Ovary (tissue), 7 donors: ENCODE measurements at regions not wholly inside any gene's neighbourhood (a gene's known extent, or its start where the extent isn't known, plus 50 kb on each side); places are given as distances from the start of the nearest gene placed in this dataset.
A peak's percentile ranks its signal among the peaks of the same experiment; 100 is the strongest.

Experiments
- DNase-seq, 5 donors: peaks; one replicate each; pipeline ENCODE4 v3.0.0-alpha.2; 2019 to 2020
- H3K27ac ChIP-seq, 2 donors: fragments of 200-600 bp; one replicate each; pipeline versions ENCODE4 v1.5.1 to v1.8.0; 2019 to 2022
- H3K27me3 ChIP-seq: fragments of 200-600 bp; one replicate; pipeline ENCODE4 v1.8.0; 2022
- H3K36me3 ChIP-seq: fragments of 200-600 bp; sonication (generic); one replicate; pipeline ENCODE4 v1.5.1; 2019
- H3K4me1 ChIP-seq: one replicate; pipeline ENCODE4 v1.8.1; 2013; ENCODE audit warnings: mild to moderate bottlenecking, moderate library complexity; ENCODE audit not compliant: insufficient read depth
- H3K4me3 ChIP-seq: fragments of 200-600 bp; sonication (generic); one replicate; pipeline ENCODE4 v1.5.1; 2017
- H3K9me3 ChIP-seq, 2 donors: fragments of 200-600 bp in 1 of 2; sonication (generic) in 1 of 2; one replicate each; pipeline versions ENCODE4 v1.5.1 to v1.8.1; 2013 to 2019; ENCODE audit warnings: mild to moderate bottlenecking in 1 of 2, moderate library complexity in 1 of 2
- CTCF ChIP-seq, 3 donors: fragments of 450-650 bp in 2 of 3; fragments of 200-600 bp in 1 of 3; IDR thresholded peaks; one replicate each; pipeline versions ENCODE4 v1.5.1 to v1.8.0; 2016 to 2022; ENCODE audit warnings: antibody characterized with exemption in 3 of 3, mild to moderate bottlenecking in 1 of 3
- EP300 ChIP-seq: sonication (generic); formaldehyde crosslinking; IDR thresholded peaks from one replicate; pipeline ENCODE4 v1.6.1; 2017; ENCODE audit warnings: antibody characterized with exemption
- POLR2A ChIP-seq: fragments of 450-650 bp; IDR thresholded peaks from one replicate; pipeline ENCODE4 v1.6.1; 2017; ENCODE audit warnings: antibody characterized with exemption, mild to moderate bottlenecking, moderate library complexity
- WGBS, 3 donors: extraction: QIAGEN DNeasy Blood & Tissue Kit in 1 of 3; methylation state at CpG; one replicate each; pipeline versions ENCODE4 v1.1.5 to v1.1.7; 2013 to 2017; 5-methylcytosine and 5-hydroxymethylcytosine counted together
- intact Hi-C, 4 donors: fragments of 100-400 bp; cut with DNase I; formaldehyde crosslinking; loops; one replicate each; pipeline versions ENCODE4 v1.11.0 to v1.15.1; 2022 to 2023
- donor health status: DM: no; HTN: no; CAD: no; lungs with moderate emphysema.
- donor health status: DM: no; HTN: no; CAD: no.
- donor health status: Bipolar disorder and iron deficiency.
- donor health status: DM: no; HTN: no; CAD: no.
- donor health status: DM: yes; HTN: yes; CAD: no.

- DNase-seq, result no peak
Measured at GRCh38 chr3:38964646-38965045, 87.1 kb downstream of the SCN11A start.

GRCh38 chr3:38964204-38964603, 87.5 kb downstream of the SCN11A start:
- no peaks in the 10 kb centered on the region for H3K27me3 ChIP-seq
- no peak for DNase-seq
- no peaks in the 10 kb centered on the region for H3K9me3 ChIP-seq
- H3K4me3 ChIP-seq, result no peak overlapping the region
- TF ChIP-seq POLR2A (no peak), EP300 (no peak), CTCF (IDR thresholded peaks at IDR 0.05) (no peak)
- H3K36me3 ChIP-seq, result no peaks in the 10 kb centered on the region
- intact Hi-C loops, result no loop called here
- H3K27ac ChIP-seq, result no peak overlapping the region
- 84 to 94% (median 86%) methylated on average over 5 of the region's 5 CpGs for WGBS, 3 donors
- no peaks in the 10 kb centered on the region for H3K4me1 ChIP-seq

More at GRCh38 chr3:38964646-38965045, 87.1 kb downstream of the SCN11A start:
- H3K27ac ChIP-seq, result no peak overlapping the region
- H3K27me3 ChIP-seq, result no peaks in the 10 kb centered on the region
- H3K9me3 ChIP-seq, result no peaks in the 10 kb centered on the region
- whole genome bisulfite sequencing, 3 donors, result 90 to 95% (median 91%) methylated on average over 4 of the region's 4 CpGs
- H3K36me3 ChIP-seq, result no peaks in the 10 kb centered on the region
- peaks cover 2% of the 10 kb centered on the region for H3K4me1 ChIP-seq
- TF ChIP-seq EP300 (no peak), CTCF (IDR thresholded peaks at IDR 0.05) (no peak), POLR2A (no peak)
- intact Hi-C loops, result no loop called here
- no peak overlapping the region for H3K4me3 ChIP-seq

GRCh38 chr3:38960953-38961622, 90.7 kb downstream of the SCN11A start:
- Histone ChIP-seq H3K27me3 (no peaks in the 10 kb centered on the region), H3K4me1 (no peaks in the 10 kb centered on the region), H3K36me3 (no peaks in the 10 kb centered on the region), H3K4me3 (no peak overlapping the region), H3K9me3 (no peaks in the 10 kb centered on the region), H3K27ac (no peak overlapping the region)
- peak; percentile 21 to 57 (median 33) for DNase-seq
- 9 to 13% (median 13%) methylated on average over 5 of the region's 5 CpGs for WGBS, 3 donors
- TF ChIP-seq EP300 (no peak), CTCF (IDR thresholded peaks at IDR 0.05) (peak in 1 of 3 donors; percentile 48)
- intact Hi-C loops, result no loop called here

GRCh38 chr3:38960042-38960622, 91.6 kb downstream of the SCN11A start:
- Histone ChIP-seq H3K4me3 (no peak overlapping the region), H3K4me1 (no peaks in the 10 kb centered on the region), H3K27me3 (no peaks in the 10 kb centered on the region), H3K9me3 (no peaks in the 10 kb centered on the region), H3K36me3 (no peaks in the 10 kb centered on the region), H3K27ac (no peak overlapping the region)
- intact Hi-C loops, result no loop called here
- no peak for TF ChIP-seq POLR2A
- TF ChIP-seq CTCF (IDR thresholded peaks at IDR 0.05), result no peak
- TF ChIP-seq EP300, result no peak
- 63 to 65% (median 63%) methylated on average over 8 of the region's 8 CpGs for WGBS, 3 donors
- no peak for DNase-seq
